ENCODE measurements at regions not wholly inside any gene's neighbourhood (a gene's known extent, or its start where the extent isn't known, plus 50 kb on each side); places are given as distances from the start of the nearest gene placed in this dataset.

DNA sequence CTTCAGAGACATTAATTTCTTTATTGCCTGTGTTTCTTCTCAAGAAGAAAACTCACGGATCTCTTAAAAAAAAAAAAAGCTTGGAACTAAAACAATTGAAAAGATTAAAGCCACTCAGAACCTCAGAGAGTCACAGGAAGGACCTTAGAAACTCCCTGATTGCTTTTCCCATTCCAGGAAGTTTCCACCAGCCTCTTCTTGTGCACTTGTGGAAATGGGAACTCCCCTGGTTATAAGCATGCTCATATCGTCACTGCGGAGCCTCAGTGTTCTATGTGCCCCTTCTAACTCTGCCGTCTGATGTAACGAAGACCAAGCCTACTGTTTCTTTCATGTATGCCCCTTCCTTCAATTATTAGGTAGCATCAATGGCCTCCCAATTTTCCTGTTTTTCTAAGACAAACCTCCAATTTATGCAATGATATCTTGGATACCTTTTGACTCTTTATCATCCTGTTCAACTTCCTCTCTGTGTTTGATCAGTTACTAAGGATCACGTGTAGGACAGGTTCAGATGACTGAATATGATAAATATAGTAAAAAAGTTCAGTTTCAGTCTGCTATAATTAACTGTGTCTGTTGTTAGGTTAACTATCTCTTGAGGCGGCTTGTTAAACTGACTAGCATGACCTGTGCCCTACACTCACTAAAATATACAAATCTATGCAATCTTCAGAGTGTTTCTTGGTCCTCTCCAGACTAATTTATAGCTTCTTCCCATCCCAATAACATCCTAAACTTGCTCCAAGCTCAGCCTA, 593.7 kb upstream of the CHAC2 start:
- no peak for TF ChIP-seq CTCF (IDR thresholded peaks at IDR 0.05)
- no peaks in the 10 kb centered on the region for H3K9me3 ChIP-seq (ENCODE audit: control insufficient read depth, low read length)
- no peaks in the 10 kb centered on the region for H3K4me1 ChIP-seq
- H3K27ac ChIP-seq: no peak overlapping the region
- no peaks in the 10 kb centered on the region for H3K79me2 ChIP-seq
- H3K36me3 ChIP-seq (ENCODE audit: control insufficient read depth, insufficient read depth, low read length): no peaks in the 10 kb centered on the region
- no peak overlapping the region for H3K9ac ChIP-seq
- no peak overlapping the region for H3K4me3 ChIP-seq (ENCODE audit: low read depth, low read length)
- no peaks in the 10 kb centered on the region for H3K27me3 ChIP-seq (ENCODE audit: control insufficient read depth, insufficient read depth, low read length)
- no peak overlapping the region for H2AFZ ChIP-seq
- no peak overlapping the region for H3K4me2 ChIP-seq (ENCODE audit: low read length)

GRCh38 chr2:53173091-53173490, 594.5 kb upstream of the CHAC2 start:
- H3K4me3 ChIP-seq (ENCODE audit: low read depth, low read length): no peak overlapping the region
- no peaks in the 10 kb centered on the region for H3K36me3 ChIP-seq (ENCODE audit: control insufficient read depth, insufficient read depth, low read length)
- no peaks in the 10 kb centered on the region for H3K27me3 ChIP-seq (ENCODE audit: control insufficient read depth, insufficient read depth, low read length)
- no peaks in the 10 kb centered on the region for H3K79me2 ChIP-seq
- no peaks in the 10 kb centered on the region for H3K9me3 ChIP-seq (ENCODE audit: control insufficient read depth, low read length)
- no peak overlapping the region for H3K4me2 ChIP-seq (ENCODE audit: low read length)
- no peak overlapping the region for H3K27ac ChIP-seq
- no peaks in the 10 kb centered on the region for H3K4me1 ChIP-seq
- H3K9ac ChIP-seq: no peak overlapping the region
- no peak for TF ChIP-seq CTCF (IDR thresholded peaks at IDR 0.05)
- H2AFZ ChIP-seq: no peak overlapping the region

DNA sequence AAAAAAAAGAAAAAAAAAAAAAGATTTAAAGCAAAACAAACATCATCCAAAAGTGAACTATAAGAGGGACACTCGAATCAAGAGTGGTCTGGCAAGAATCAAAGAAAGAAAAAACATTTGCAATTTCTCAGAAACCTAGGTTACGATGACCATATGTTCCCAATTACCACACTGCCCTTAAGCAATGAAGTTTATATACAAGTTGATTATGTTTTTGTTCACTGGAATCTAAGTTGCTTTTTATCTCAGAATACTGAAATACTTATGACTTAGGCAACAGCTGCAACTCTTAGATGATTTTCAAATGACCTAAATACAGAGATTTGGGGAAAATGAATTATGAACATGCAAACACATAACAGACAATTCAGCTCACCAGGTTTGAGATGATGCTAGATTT, 597.1 kb upstream of the CHAC2 start:
- no peak for TF ChIP-seq CTCF (IDR thresholded peaks at IDR 0.05)
- Histone ChIP-seq H3K9me3 (ENCODE audit: control insufficient read depth, low read length) (no peaks in the 10 kb centered on the region), H3K4me1 (no peaks in the 10 kb centered on the region), H3K27ac (no peak overlapping the region), H3K9ac (no peak overlapping the region), H3K79me2 (no peaks in the 10 kb centered on the region), H2AFZ (no peak overlapping the region), H3K4me2 (ENCODE audit: low read length) (no peak overlapping the region), H3K36me3 (ENCODE audit: control insufficient read depth, insufficient read depth, low read length) (no peaks in the 10 kb centered on the region), H3K27me3 (ENCODE audit: control insufficient read depth, insufficient read depth, low read length) (no peaks in the 10 kb centered on the region), H3K4me3 (ENCODE audit: low read depth, low read length) (no peak overlapping the region)

DNA sequence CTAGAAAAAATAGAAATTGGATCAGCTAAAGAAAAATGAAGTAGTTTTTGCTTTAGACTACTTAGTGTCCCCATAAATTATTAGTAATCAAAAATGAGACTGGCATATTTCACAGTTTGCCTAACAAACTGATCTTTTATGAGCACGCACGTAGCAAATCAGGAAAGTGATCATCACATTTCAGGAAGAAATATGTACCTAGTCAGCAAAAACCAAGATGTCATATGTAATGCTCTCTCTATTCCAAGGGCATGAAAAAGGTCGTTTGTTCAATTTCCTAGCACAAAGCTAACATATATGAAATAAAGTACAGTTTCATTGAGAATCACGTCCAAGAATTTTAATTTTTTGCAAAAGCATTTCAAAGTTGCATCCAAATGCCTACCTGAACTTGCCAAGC, 600.4 kb upstream of the CHAC2 start:
- H3K27ac ChIP-seq: no peak overlapping the region
- no peaks in the 10 kb centered on the region for H3K36me3 ChIP-seq (ENCODE audit: control insufficient read depth, insufficient read depth, low read length)
- H3K27me3 ChIP-seq (ENCODE audit: control insufficient read depth, insufficient read depth, low read length): no peaks in the 10 kb centered on the region
- H3K9ac ChIP-seq: no peak overlapping the region
- no peak overlapping the region for H3K4me3 ChIP-seq (ENCODE audit: low read depth, low read length)
- H3K4me2 ChIP-seq (ENCODE audit: low read length): no peak overlapping the region
- no peak for TF ChIP-seq CTCF (IDR thresholded peaks at IDR 0.05)
- H2AFZ ChIP-seq: no peak overlapping the region
- no peaks in the 10 kb centered on the region for H3K9me3 ChIP-seq (ENCODE audit: control insufficient read depth, low read length)
- H3K79me2 ChIP-seq: no peaks in the 10 kb centered on the region
- no peaks in the 10 kb centered on the region for H3K4me1 ChIP-seq

DNA sequence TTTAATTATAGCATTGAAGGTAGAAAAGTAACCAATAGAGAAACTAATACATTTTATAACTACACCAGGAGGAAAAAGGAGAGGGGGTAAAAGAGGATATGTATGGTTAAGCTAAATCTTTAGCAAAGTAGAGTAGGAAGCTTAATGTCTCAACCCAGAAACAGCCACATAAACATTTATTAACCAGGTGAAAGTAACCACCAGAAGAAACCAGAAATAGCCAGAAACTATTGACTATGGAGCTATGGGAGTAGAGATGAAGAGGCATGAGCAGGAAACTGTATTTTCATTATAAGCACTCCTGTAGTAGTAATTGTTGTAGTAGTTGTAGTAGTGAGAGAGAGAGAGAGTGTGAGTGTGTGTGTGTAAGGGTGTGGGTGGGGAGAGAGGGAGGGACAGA, 617.5 kb upstream of the CHAC2 start:
- Histone ChIP-seq H3K4me3 (ENCODE audit: low read depth, low read length) (no peak overlapping the region), H2AFZ (no peak overlapping the region), H3K79me2 (no peaks in the 10 kb centered on the region), H3K9ac (no peak overlapping the region), H3K36me3 (ENCODE audit: control insufficient read depth, insufficient read depth, low read length) (no peaks in the 10 kb centered on the region), H3K27ac (no peak overlapping the region), H3K27me3 (ENCODE audit: control insufficient read depth, insufficient read depth, low read length) (no peaks in the 10 kb centered on the region), H3K4me2 (ENCODE audit: low read length) (no peak overlapping the region), H3K4me1 (no peaks in the 10 kb centered on the region), H3K9me3 (ENCODE audit: control insufficient read depth, low read length) (no peaks in the 10 kb centered on the region)
- TF ChIP-seq CTCF (IDR thresholded peaks at IDR 0.05): no peak

Measured in parathyroid adenoma (tissue), 2 donors.